ENCODE measurements at regions not wholly inside any gene's neighbourhood (a gene's known extent, or its start where the extent isn't known, plus 50 kb on each side); places are given as distances from the start of the nearest gene placed in this dataset.

DNA sequence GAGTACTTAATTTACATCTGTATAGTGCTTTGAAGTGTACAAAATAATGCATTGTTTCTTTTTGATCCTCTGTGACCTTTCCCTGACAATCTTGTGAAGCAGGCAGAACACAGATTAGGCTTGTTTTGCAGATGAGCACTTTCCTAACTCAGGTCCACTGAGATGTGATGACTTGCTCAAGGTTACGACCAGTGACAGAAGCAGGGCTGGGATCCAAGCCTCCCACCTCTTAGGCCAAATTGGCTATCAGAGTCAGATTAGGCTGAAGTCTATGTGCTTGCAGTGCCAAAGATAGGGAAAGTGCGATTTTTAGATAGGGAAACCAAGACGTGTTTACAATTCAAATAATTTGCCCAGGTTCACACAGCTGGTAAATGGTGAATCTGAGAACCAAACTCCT is 147.3 kb downstream of the OMA1 start:
- no peak for DNase-seq (ENCODE audit: low read depth)
- H3K4me3 ChIP-seq (ENCODE audit: low read length), result no peak overlapping the region
- TF ChIP-seq, protein P1, sequence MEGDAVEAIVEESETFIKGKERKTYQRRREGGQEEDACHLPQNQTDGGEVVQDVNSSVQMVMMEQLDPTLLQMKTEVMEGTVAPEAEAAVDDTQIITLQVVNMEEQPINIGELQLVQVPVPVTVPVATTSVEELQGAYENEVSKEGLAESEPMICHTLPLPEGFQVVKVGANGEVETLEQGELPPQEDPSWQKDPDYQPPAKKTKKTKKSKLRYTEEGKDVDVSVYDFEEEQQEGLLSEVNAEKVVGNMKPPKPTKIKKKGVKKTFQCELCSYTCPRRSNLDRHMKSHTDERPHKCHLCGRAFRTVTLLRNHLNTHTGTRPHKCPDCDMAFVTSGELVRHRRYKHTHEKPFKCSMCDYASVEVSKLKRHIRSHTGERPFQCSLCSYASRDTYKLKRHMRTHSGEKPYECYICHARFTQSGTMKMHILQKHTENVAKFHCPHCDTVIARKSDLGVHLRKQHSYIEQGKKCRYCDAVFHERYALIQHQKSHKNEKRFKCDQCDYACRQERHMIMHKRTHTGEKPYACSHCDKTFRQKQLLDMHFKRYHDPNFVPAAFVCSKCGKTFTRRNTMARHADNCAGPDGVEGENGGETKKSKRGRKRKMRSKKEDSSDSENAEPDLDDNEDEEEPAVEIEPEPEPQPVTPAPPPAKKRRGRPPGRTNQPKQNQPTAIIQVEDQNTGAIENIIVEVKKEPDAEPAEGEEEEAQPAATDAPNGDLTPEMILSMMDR (conservative IDR thresholded peaks at IDR 0.05; ENCODE audit: low read depth, low read length), result no peak

DNA sequence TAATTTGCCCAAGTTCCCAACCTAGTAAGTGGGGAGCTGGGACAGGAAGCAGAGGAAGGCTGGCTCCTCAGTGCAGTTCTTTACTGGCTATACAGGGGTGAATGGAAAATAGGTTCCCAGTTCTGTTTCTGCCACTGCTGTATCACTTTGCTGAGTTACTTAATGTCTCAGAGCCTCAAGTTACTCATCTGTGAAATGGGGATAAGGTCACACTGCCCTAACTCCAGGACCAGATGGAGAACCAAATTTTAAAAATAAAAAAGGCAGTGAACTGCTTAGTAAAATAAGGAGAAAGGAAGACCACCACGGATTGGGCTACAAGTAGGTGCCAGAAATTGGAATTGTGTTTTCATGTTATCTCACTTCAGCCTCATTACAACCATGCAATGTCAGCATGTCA is 147.8 kb downstream of the OMA1 start:
- no peak for DNase-seq (ENCODE audit: low read depth)
- TF ChIP-seq, protein P1 (conservative IDR thresholded peaks at IDR 0.05; ENCODE audit: low read depth, low read length), result no peak
- H3K4me3 ChIP-seq (ENCODE audit: low read length), result no peak overlapping the region

GRCh38 chr1:58397187-58397820 is 149.2 kb downstream of the OMA1 start:
- TF ChIP-seq, protein P1 (conservative IDR thresholded peaks at IDR 0.05; ENCODE audit: low read depth, low read length), result no peak
- no peak for DNase-seq (ENCODE audit: low read depth)
- no peak overlapping the region for H3K4me3 ChIP-seq (ENCODE audit: low read length)

- no peak overlapping the region for H3K4me3 ChIP-seq (ENCODE audit: low read length)
- no peak for DNase-seq (ENCODE audit: low read depth)
- TF ChIP-seq, protein P1 (conservative IDR thresholded peaks at IDR 0.05; ENCODE audit: low read depth, low read length), result no peak
Observed at GRCh38 chr1:58396150-58396549, 150.4 kb downstream of the OMA1 start.

DNA sequence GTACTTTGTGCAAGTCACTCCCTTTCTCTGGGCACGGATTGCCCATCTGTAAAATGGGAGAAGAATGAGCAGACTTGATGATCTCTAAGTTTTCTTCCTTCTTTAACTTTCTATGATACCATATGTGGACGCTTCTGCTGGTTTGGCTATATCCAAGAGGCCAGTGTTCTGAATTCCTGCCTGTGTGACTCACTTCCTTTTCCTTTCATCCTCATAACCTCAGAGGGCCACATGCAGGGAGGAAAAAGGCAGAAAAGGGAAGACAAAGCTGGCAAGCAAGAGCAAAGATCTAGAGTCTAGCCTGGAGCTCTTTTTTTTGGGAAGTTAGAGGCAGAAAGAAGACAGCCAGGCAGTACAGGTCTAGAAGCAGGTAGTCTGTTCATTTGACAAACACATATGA is 151.2 kb downstream of the OMA1 start:
- TF ChIP-seq, protein P1 (conservative IDR thresholded peaks at IDR 0.05; ENCODE audit: low read depth, low read length), result no peak
- peak; percentile 15 for DNase-seq (ENCODE audit: low read depth)
- H3K4me3 ChIP-seq (ENCODE audit: low read length), result no peak overlapping the region

GRCh38 chr1:58392083-58392482 is 154.4 kb downstream of the OMA1 start:
- DNase-seq (ENCODE audit: low read depth), result no peak
- TF ChIP-seq, protein P1 (conservative IDR thresholded peaks at IDR 0.05; ENCODE audit: low read depth, low read length), result no peak
- no peak overlapping the region for H3K4me3 ChIP-seq (ENCODE audit: low read length)

DNA sequence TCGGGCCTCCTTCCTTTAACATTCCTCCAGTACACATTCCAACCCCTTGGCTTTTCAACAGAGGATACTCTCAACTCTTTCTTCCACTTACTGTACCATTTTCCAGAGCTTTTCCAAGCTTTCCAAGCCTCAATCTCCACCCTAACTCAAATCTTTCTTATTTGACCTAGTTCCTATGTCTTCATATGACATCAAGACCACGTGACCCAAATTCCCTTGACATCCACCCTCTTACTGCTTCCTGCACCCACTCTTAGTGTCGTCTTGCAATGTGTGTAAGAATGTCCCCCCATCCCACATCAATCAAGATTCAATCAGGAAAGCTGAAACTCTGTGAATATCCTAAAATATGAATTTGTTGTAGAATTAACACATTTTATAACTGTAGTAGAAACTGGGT is 155.0 kb downstream of the OMA1 start:
- DNase-seq (ENCODE audit: low read depth), result no peak

More for the DNA sequence above, 155.0 kb downstream of the OMA1 start:
- no peak overlapping the region for H3K4me3 ChIP-seq (ENCODE audit: low read length)
- TF ChIP-seq, protein P1 (conservative IDR thresholded peaks at IDR 0.05; ENCODE audit: low read depth, low read length), result no peak

Data from retinal pigment epithelial cell (primary cell).